ENCODE measurements at regions not wholly inside any gene's neighbourhood (a gene's known extent, or its start where the extent isn't known, plus 50 kb on each side); places are given as distances from the start of the nearest gene placed in this dataset.

DNA sequence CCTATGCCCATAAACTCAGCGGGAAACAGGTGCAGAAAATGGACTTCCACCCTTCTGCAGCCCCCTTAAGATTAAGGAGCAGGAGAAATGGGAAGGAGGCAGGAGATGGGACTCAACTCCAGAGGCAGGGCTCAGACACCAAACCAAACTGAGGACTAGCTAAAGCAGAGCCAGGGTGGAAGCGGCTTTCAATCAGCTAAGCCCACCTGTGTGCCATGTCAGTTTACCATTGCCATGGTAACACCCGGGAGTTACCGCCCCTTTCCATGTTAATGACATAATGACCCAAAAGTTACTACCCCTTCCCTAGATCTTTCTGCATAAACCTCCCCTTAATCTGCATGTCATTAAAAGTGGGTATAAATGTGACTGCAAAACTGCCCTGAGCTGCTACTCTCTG is 653.5 kb downstream of the PTPRU start:
- peaks cover 5% of the 10 kb centered on the region for H3K4me1 Mint-ChIP-seq
- Histone ChIP-seq H3K4me1 (no peaks in the 10 kb centered on the region), H3F3A (ENCODE audit: low read depth) (no peaks in the 10 kb centered on the region), H3K4me3 (no peak overlapping the region), H4K20me1 (ENCODE audit: low read depth) (no peaks in the 10 kb centered on the region), H3K27me3 (no peaks in the 10 kb centered on the region), H3K9ac (no peak overlapping the region), H3K4me2 (no peak overlapping the region), H3K79me2 (ENCODE audit: low read depth) (no peaks in the 10 kb centered on the region), H3K27ac (no peak overlapping the region), H3K36me3 (no peaks in the 10 kb centered on the region), H3K9me3 (ENCODE audit: low read depth) (no peaks in the 10 kb centered on the region), H2AFZ (replicated peaks) (no peak overlapping the region)
- DNase-seq (ENCODE audit: low spot score) = no peak
- no peaks in the 10 kb centered on the region for H3K9me3 Mint-ChIP-seq
- no peaks in the 10 kb centered on the region for H3K36me3 Mint-ChIP-seq
- no peak overlapping the region for H3K4me3 Mint-ChIP-seq
- TF ChIP-seq EZH2 (IDR thresholded peaks at IDR 0.05) = no peak
- TF ChIP-seq EZH2phosphoT487 (IDR thresholded peaks at IDR 0.05) = no peak
- TF ChIP-seq, protein P1, sequence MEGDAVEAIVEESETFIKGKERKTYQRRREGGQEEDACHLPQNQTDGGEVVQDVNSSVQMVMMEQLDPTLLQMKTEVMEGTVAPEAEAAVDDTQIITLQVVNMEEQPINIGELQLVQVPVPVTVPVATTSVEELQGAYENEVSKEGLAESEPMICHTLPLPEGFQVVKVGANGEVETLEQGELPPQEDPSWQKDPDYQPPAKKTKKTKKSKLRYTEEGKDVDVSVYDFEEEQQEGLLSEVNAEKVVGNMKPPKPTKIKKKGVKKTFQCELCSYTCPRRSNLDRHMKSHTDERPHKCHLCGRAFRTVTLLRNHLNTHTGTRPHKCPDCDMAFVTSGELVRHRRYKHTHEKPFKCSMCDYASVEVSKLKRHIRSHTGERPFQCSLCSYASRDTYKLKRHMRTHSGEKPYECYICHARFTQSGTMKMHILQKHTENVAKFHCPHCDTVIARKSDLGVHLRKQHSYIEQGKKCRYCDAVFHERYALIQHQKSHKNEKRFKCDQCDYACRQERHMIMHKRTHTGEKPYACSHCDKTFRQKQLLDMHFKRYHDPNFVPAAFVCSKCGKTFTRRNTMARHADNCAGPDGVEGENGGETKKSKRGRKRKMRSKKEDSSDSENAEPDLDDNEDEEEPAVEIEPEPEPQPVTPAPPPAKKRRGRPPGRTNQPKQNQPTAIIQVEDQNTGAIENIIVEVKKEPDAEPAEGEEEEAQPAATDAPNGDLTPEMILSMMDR (IDR thresholded peaks at IDR 0.05) = no peak
- no peak overlapping the region for H3K27ac Mint-ChIP-seq
- peaks cover 4% of the 10 kb centered on the region for H3K27me3 Mint-ChIP-seq (ENCODE audit: insufficient read depth, low read depth)

DNA sequence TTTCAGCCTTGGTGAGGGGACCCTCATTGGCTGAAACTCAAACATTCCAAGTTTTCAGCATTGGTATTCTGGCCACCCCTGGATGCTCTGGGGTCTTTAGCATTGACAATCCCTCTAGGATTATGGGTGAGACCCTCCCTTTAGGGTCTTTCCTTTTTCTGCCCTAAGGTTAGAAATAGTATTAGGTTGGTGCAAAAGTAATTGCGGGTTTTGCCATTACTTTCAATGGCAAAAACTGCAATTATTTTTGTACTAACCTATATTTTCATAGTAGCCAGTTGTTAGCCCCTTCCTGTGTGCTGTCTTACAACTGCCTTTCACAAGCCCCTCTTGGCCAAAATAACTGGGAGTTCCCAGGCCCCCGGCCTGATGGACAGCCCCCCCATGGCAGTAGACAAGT is 648.4 kb downstream of the PTPRU start:
- no peak overlapping the region for H3K4me2 ChIP-seq
- H3K4me1 Mint-ChIP-seq = peaks cover 11% of the 10 kb centered on the region
- H3K36me3 Mint-ChIP-seq = no peaks in the 10 kb centered on the region
- DNase-seq (ENCODE audit: low spot score) = no peak
- H2AFZ ChIP-seq (replicated peaks) = no peak overlapping the region
- H3K9ac ChIP-seq = no peak overlapping the region
- no peaks in the 10 kb centered on the region for H4K20me1 ChIP-seq (ENCODE audit: low read depth)
- H3K27ac ChIP-seq = no peak overlapping the region
- no peaks in the 10 kb centered on the region for H3K36me3 ChIP-seq
- no peaks in the 10 kb centered on the region for H3K9me3 ChIP-seq (ENCODE audit: low read depth)
- H3K4me3 ChIP-seq = no peak overlapping the region
- H3K9me3 Mint-ChIP-seq = no peaks in the 10 kb centered on the region
- H3K4me3 Mint-ChIP-seq = no peak overlapping the region
- no peaks in the 10 kb centered on the region for H3K27me3 ChIP-seq
- TF ChIP-seq EZH2 (IDR thresholded peaks at IDR 0.05) (no peak), EZH2phosphoT487 (IDR thresholded peaks at IDR 0.05) (no peak)
- TF ChIP-seq, protein P1 (IDR thresholded peaks at IDR 0.05) = no peak
- no peaks in the 10 kb centered on the region for H3K4me1 ChIP-seq
- no peaks in the 10 kb centered on the region for H3F3A ChIP-seq (ENCODE audit: low read depth)
- peaks cover 2% of the 10 kb centered on the region for H3K27me3 Mint-ChIP-seq (ENCODE audit: insufficient read depth, low read depth)
- H3K79me2 ChIP-seq (ENCODE audit: low read depth) = no peaks in the 10 kb centered on the region
- no peak overlapping the region for H3K27ac Mint-ChIP-seq

DNA sequence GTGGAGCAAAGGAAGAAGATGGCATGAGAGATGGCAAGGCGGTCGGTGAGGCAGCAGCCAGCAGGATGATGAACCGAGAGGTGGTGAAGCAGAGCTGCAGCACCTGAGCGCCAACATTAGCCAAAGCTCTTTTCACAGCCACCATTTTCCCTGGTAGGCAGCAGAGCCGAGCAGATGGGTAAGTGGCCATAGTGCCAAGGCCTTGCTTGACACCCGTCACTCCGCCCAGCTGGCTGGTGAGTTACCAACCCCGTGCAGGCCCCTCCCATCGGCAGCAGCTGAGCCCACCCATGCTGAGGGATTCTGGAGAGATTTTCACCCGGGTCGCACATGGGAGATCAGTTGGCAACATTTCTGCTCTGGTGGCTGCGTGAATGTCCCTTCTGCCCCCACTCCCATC is 647.7 kb downstream of the PTPRU start:
- Histone ChIP-seq H3K9me3 (ENCODE audit: low read depth) (no peaks in the 10 kb centered on the region), H3F3A (ENCODE audit: low read depth) (no peaks in the 10 kb centered on the region), H3K4me2 (no peak overlapping the region), H3K27ac (no peak overlapping the region), H3K9ac (no peak overlapping the region), H4K20me1 (ENCODE audit: low read depth) (no peaks in the 10 kb centered on the region), H3K27me3 (no peaks in the 10 kb centered on the region), H3K4me1 (no peaks in the 10 kb centered on the region), H3K79me2 (ENCODE audit: low read depth) (no peaks in the 10 kb centered on the region), H3K36me3 (no peaks in the 10 kb centered on the region), H2AFZ (replicated peaks) (no peak overlapping the region), H3K4me3 (no peak overlapping the region)
- DNase-seq (ENCODE audit: low spot score) = no peak
- no peak overlapping the region for H3K27ac Mint-ChIP-seq
- H3K4me3 Mint-ChIP-seq = no peak overlapping the region
- TF ChIP-seq, protein P1 (IDR thresholded peaks at IDR 0.05) = no peak
- no peak for TF ChIP-seq EZH2 (IDR thresholded peaks at IDR 0.05)
- TF ChIP-seq EZH2phosphoT487 (IDR thresholded peaks at IDR 0.05) = no peak
- H3K36me3 Mint-ChIP-seq = no peaks in the 10 kb centered on the region
- no peaks in the 10 kb centered on the region for H3K9me3 Mint-ChIP-seq
- peaks cover 6% of the 10 kb centered on the region for H3K4me1 Mint-ChIP-seq
- peaks cover 2% of the 10 kb centered on the region for H3K27me3 Mint-ChIP-seq (ENCODE audit: insufficient read depth, low read depth)

All from neural progenitor cell (in vitro differentiated cells).